BLaER1 (cell line): ENCODE measurements at regions not wholly inside any gene's neighbourhood (a gene's known extent, or its start where the extent isn't known, plus 50 kb on each side); places are given as distances from the start of the nearest gene placed in this dataset.

Experiments used
- H3K27ac ChIP-seq: shearing (Covaris generic); formaldehyde crosslinking; 2 replicates; pipeline ENCODE4 v1.8.1; 2022
- H3K27me3 ChIP-seq: shearing (Covaris generic); formaldehyde crosslinking; 2 replicates; pipeline ENCODE4 v1.8.1; 2022
- H3K36me3 ChIP-seq: shearing (Covaris generic); formaldehyde crosslinking; 2 replicates; pipeline ENCODE4 v1.8.1; 2022
- H3K4me1 ChIP-seq: shearing (Covaris generic); formaldehyde crosslinking; 2 replicates; pipeline ENCODE4 v1.8.1; 2022
- H3K4me2 ChIP-seq: shearing (Covaris generic); formaldehyde crosslinking; 2 replicates; pipeline ENCODE4 v1.8.1; 2022
- H3K4me3 ChIP-seq: shearing (Covaris generic); formaldehyde crosslinking; 2 replicates; pipeline ENCODE4 v1.8.1; 2022
- H3K9ac ChIP-seq: shearing (Covaris generic); formaldehyde crosslinking; 2 replicates; pipeline ENCODE4 v1.8.1; 2022
- H3K9me3 ChIP-seq: shearing (Covaris generic); formaldehyde crosslinking; 2 replicates; pipeline ENCODE4 v1.8.1; 2022
- H4K20me1 ChIP-seq: shearing (Covaris generic); formaldehyde crosslinking; 2 replicates; pipeline ENCODE4 v1.8.1; 2022
- Cebpa-rat ChIP-seq: shearing (Covaris generic); IDR thresholded peaks from 2 replicates; pipeline ENCODE4 v1.8.1; 2022

DNA sequence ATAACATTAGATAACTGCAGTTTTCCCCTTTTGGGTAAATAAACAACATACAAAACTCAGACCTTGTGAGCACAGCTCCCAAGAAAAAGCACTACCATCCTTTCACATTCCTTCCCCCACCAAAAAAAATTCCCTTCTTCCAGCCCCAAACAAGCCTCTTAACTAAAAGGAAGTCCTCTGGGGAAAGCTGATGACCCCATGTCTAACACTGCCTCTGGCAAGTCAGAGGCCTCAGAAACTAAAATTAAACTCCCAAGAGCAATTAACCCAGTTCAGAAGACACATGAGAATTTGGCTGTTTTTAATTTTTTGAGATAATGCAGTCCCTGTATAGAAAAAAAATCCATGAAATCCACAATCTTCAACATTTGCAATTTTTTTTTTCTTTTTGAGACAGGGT, 127.7 kb downstream of the SPTSSA start:
- Histone ChIP-seq H3K9ac (no peak overlapping the region), H3K4me2 (peak overlapping the region; percentile 22), H3K36me3 (no peaks in the 10 kb centered on the region), H3K27me3 (no peaks in the 10 kb centered on the region), H3K27ac (no peak overlapping the region), H3K4me1 (peaks cover 38% of the 10 kb centered on the region), H4K20me1 (no peaks in the 10 kb centered on the region), H3K4me3 (no peak overlapping the region), H3K9me3 (no peaks in the 10 kb centered on the region)
- TF ChIP-seq Cebpa-rat, result no peak

DNA sequence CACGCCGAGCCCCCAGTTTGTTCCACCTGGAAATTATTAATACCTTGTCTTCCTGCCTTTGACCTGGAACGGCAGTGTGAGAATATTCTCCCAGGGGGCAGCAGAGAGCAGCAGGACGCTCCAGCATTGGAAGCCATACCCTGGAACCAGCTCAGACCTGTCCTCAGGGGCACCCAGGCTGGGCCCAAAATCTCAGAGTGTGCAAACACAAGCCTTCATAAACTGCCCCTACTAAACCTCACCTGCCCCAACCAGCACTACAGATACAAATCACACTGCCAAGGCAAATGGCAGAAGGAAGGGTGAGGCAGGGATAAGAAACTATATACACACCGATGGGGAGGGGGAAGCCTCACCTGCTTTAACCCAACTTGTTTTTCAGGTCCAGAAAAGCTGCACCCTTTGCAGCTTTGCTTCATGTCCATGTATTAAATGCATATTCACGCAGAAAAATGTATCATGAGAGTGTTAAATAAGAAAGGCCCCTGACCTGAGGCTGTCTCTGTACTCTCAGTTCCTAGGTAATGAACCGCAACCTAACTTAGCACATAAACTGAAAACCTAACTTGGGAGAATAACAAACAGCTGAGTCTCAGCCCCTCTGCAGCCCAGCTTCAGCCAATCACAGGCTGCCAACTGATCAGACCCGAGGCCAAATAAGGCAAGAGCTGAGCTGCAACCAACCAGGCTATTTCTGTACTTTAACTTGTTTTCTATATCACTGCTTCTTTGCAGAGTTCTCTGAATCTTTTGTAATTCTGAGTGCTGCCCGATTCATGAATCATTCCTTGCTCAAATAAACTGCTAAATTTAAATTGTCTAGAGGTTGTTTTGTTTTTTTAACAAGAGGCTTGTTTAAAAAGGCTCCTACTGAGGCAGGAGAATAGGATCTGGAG, 130.1 kb downstream of the SPTSSA start:
- Histone ChIP-seq H3K27ac (no peak overlapping the region), H3K4me3 (no peak overlapping the region), H3K9ac (no peak overlapping the region), H3K4me2 (0 out of 2 replicates have a peak overlapping the region, but pooled peaks have one; percentile 7), H3K9me3 (no peaks in the 10 kb centered on the region), H4K20me1 (no peaks in the 10 kb centered on the region), H3K36me3 (no peaks in the 10 kb centered on the region), H3K27me3 (no peaks in the 10 kb centered on the region), H3K4me1 (peaks cover 38% of the 10 kb centered on the region)
- no peak for TF ChIP-seq Cebpa-rat

DNA sequence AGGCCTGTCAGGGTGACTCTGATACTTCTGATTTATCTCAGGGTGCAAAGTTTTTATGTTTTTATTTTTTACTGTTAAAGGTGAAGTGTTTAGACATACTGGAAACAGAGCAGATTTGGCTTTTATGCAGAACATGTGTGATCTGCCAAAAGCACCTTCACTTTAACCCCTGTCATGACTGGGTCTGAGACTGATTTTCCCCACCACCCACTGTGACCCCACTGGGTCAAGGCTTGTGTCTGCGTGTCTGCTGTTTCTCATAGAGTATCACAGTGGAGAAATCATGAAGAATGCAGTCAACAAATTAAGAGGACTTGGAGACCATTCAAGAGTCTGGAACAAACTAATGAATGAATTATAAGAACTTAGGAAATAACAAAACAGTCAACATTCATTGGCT, 131.2 kb downstream of the SPTSSA start:
- Histone ChIP-seq H3K9ac (no peak overlapping the region), H4K20me1 (no peaks in the 10 kb centered on the region), H3K9me3 (no peaks in the 10 kb centered on the region), H3K27ac (no peak overlapping the region), H3K27me3 (no peaks in the 10 kb centered on the region), H3K4me3 (no peak overlapping the region), H3K4me2 (no peak overlapping the region), H3K4me1 (peaks cover 29% of the 10 kb centered on the region), H3K36me3 (no peaks in the 10 kb centered on the region)
- no peak for TF ChIP-seq Cebpa-rat

DNA sequence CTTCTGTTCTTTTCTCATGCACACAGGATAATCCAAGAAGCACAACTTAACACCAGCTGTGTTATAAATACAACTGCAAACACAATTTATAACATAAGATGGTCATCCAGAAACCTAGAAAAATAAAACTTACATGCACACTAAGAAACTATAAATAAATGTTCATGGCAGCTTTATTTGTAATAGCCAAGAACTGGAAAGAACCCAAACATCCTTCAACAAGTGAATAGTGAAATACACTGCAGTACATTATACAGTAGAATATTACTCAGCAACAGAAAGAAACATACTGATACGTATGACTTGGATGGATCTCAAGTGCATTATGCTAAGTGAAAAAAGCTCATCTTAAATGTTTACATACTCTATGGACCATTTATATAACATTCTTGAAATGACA, 132.7 kb downstream of the SPTSSA start:
- no peak overlapping the region for H3K9ac ChIP-seq
- H3K27ac ChIP-seq, result no peak overlapping the region
- H3K9me3 ChIP-seq, result no peaks in the 10 kb centered on the region
- no peak overlapping the region for H3K4me2 ChIP-seq
- no peaks in the 10 kb centered on the region for H3K36me3 ChIP-seq
- no peaks in the 10 kb centered on the region for H3K27me3 ChIP-seq
- H4K20me1 ChIP-seq, result no peaks in the 10 kb centered on the region
- H3K4me3 ChIP-seq, result no peak overlapping the region
- H3K4me1 ChIP-seq, result peaks cover 15% of the 10 kb centered on the region
- no peak for TF ChIP-seq Cebpa-rat

DNA sequence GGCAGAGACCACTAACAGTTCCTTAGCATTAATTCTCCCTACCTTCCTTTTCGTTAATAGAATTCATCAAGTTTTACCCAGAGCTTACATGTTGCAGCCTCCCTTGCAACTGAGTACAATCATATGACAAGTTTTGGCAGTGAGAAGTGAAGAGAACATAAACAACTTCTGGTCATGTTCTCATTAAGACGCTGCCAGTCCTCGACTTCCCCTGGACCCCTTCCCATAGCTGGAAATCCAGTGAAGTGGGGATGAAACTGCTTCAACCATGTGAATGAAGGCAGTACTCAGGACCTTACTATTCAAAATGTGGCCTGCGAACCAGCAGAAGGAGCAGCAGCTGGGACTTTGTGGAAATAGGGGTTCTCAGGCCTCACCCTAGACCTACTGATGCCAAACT, 133.9 kb downstream of the SPTSSA start:
- TF ChIP-seq Cebpa-rat, result no peak
- H3K36me3 ChIP-seq, result no peaks in the 10 kb centered on the region
- H3K4me3 ChIP-seq, result no peak overlapping the region
- no peaks in the 10 kb centered on the region for H3K27me3 ChIP-seq
- no peak overlapping the region for H3K27ac ChIP-seq
- H3K4me1 ChIP-seq, result peaks cover 11% of the 10 kb centered on the region; the same call in 1 of the 2 replicates
- no peak overlapping the region for H3K4me2 ChIP-seq
- no peaks in the 10 kb centered on the region for H4K20me1 ChIP-seq
- H3K9ac ChIP-seq, result no peak overlapping the region
- H3K9me3 ChIP-seq, result no peaks in the 10 kb centered on the region

DNA sequence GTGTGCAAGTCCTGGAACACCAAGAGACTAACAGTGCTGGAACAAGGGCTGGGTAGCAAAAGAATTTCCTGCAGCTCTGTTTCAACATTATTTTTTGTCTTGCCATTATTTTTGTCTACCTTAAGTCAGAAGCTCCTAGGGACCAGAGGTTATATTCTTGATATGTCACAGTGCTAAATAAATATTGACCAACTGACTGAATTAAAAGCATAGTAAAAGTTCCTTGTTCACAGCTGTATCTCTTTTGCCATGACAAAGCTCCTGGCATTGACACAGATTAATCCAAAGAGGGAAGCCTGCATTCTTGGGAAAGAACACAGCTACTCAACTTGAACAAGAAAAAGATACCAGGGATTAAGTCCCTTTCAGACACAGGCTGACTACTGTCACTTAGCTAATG, 136.5 kb downstream of the SPTSSA start:
- Histone ChIP-seq H3K4me2 (no peak overlapping the region), H4K20me1 (no peaks in the 10 kb centered on the region), H3K36me3 (no peaks in the 10 kb centered on the region), H3K4me1 (no peaks in the 10 kb centered on the region), H3K27me3 (no peaks in the 10 kb centered on the region), H3K9me3 (no peaks in the 10 kb centered on the region), H3K9ac (no peak overlapping the region), H3K4me3 (no peak overlapping the region), H3K27ac (no peak overlapping the region)
- TF ChIP-seq Cebpa-rat, result no peak

DNA sequence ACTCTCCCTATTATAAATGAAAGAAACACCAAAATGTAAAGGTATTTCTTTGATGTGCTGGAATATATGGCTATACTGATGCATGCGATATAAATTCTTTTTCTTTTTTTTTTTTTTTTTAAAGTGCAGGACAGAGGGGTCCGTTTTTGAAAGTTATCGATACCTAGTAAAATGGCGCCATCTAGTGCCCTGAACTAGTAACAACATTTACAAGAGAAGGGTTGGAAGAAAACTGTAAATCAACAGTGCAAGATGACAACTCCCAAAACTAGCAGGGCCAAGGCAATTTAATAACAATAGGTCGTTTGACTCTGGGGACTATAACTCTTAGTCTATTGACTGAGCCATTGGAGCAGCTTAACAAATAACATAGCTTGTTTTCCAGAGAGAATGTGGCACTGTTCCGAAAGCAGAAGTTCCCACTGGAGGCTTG, 137.7 kb downstream of the SPTSSA start:
- Histone ChIP-seq H3K36me3 (no peaks in the 10 kb centered on the region), H3K4me1 (no peaks in the 10 kb centered on the region), H3K27ac (no peak overlapping the region), H3K4me3 (no peak overlapping the region), H3K4me2 (no peak overlapping the region), H3K9ac (no peak overlapping the region), H4K20me1 (no peaks in the 10 kb centered on the region), H3K27me3 (no peaks in the 10 kb centered on the region), H3K9me3 (no peaks in the 10 kb centered on the region)
- TF ChIP-seq Cebpa-rat, result no peak

DNA sequence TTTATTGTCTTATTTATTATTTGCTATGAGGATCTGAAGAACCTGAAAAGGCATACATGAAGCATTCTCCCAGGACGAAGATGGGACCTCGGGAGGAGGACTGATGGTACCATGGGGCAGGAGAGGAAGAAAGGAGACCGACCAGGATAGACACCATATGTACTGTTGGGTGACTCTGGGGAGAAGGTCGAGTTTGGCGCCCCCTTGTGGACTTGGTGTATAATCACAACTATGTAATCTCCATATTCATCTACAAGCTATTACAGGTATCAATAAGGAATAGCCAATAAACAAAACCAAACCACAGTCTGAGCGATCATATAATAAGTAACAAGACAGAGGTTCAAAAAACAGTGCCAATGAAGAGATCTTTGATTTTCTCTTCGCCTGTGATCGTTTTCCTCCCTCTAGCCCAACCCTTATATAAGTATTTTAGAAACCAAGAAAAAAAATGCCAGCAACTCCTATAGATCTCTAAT, 139.1 kb downstream of the SPTSSA start:
- no peak overlapping the region for H3K27ac ChIP-seq
- no peaks in the 10 kb centered on the region for H3K4me1 ChIP-seq
- no peak overlapping the region for H3K4me3 ChIP-seq
- no peak overlapping the region for H3K4me2 ChIP-seq
- no peaks in the 10 kb centered on the region for H3K27me3 ChIP-seq
- no peak overlapping the region for H3K9ac ChIP-seq
- no peaks in the 10 kb centered on the region for H4K20me1 ChIP-seq
- H3K9me3 ChIP-seq, result no peaks in the 10 kb centered on the region
- TF ChIP-seq Cebpa-rat, result no peak
- H3K36me3 ChIP-seq, result no peaks in the 10 kb centered on the region

DNA sequence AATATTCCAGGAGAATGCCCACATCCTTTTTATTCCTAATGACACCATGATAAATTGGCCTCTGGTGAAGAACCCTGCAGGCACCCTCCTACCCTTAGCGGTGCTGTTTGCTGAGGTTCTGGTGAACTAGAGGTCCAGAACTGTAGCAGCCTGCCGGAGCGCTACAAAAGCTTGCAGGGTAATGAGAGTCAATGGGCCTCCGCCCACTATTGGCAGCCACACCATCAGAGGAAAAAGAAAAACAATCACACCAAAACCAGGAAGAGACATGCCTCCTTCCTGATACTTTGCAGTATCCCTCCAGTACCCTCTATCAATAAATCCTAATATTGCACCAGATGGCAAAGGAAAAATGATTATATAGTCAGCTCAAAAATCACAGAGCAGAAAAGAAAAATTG, 142.9 kb downstream of the SPTSSA start:
- Histone ChIP-seq H4K20me1 (no peaks in the 10 kb centered on the region), H3K4me1 (no peaks in the 10 kb centered on the region), H3K27ac (no peak overlapping the region), H3K4me3 (no peak overlapping the region), H3K36me3 (no peaks in the 10 kb centered on the region), H3K4me2 (no peak overlapping the region), H3K9me3 (no peaks in the 10 kb centered on the region), H3K9ac (no peak overlapping the region), H3K27me3 (no peaks in the 10 kb centered on the region)
- no peak for TF ChIP-seq Cebpa-rat

DNA sequence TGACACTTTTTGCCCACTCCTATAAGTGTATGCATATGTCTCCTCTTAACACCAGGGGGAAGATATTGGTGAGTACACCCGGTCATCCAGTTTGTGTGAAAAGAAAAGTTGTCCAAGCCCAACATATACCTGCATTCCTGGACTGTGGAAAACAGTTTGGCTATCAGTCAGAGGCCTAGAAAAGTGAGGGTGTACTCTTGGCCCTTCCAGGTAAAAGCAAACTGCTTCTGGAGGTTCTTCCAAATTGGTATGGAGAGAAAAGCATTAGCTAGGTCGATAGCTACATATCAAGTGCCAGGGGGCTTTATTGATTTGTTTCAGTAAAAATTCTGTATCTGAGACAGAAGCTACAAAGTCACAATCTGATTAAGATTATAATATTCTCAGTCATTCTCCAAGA, 144.0 kb downstream of the SPTSSA start:
- Histone ChIP-seq H3K4me2 (no peak overlapping the region), H3K27me3 (no peaks in the 10 kb centered on the region), H3K9ac (no peak overlapping the region), H3K36me3 (no peaks in the 10 kb centered on the region), H3K27ac (no peak overlapping the region), H3K9me3 (no peaks in the 10 kb centered on the region), H3K4me3 (no peak overlapping the region), H3K4me1 (no peaks in the 10 kb centered on the region), H4K20me1 (no peaks in the 10 kb centered on the region)
- no peak for TF ChIP-seq Cebpa-rat
